ENCODE measurements at regions not wholly inside any gene's neighbourhood (a gene's known extent, or its start where the extent isn't known, plus 50 kb on each side); places are given as distances from the start of the nearest gene placed in this dataset.

- Histone ChIP-seq H3K27ac (no peak overlapping the region), H3K36me3 (replicated peaks; ENCODE audit: insufficient read depth, low read depth) (no peaks in the 10 kb centered on the region), H3K9me2 (replicated peaks; ENCODE audit: insufficient read depth) (no peaks in the 10 kb centered on the region), H3K4me2 (no peak overlapping the region), H3K27me3 (no peaks in the 10 kb centered on the region), H3K4me3 (no peak overlapping the region), H3K9me3 (ENCODE audit: low read depth) (no peaks in the 10 kb centered on the region), H3K79me2 (no peaks in the 10 kb centered on the region), H2AFZ (no peak overlapping the region), H4K20me1 (ENCODE audit: insufficient read depth, poor library complexity, severe bottlenecking) (no peaks in the 10 kb centered on the region), H3K4me1 (ENCODE audit: insufficient read depth) (no peaks in the 10 kb centered on the region)
- DNase-seq (ENCODE audit: low spot score): no peak
- TF ChIP-seq EZH2 (IDR thresholded peaks at IDR 0.05; ENCODE audit: borderline replicate concordance) (no peak), EZH2phosphoT487 (IDR thresholded peaks at IDR 0.05; ENCODE audit: low read depth, severe bottlenecking, unreplicated experiment) (no peak)
- TF ChIP-seq, protein P1, sequence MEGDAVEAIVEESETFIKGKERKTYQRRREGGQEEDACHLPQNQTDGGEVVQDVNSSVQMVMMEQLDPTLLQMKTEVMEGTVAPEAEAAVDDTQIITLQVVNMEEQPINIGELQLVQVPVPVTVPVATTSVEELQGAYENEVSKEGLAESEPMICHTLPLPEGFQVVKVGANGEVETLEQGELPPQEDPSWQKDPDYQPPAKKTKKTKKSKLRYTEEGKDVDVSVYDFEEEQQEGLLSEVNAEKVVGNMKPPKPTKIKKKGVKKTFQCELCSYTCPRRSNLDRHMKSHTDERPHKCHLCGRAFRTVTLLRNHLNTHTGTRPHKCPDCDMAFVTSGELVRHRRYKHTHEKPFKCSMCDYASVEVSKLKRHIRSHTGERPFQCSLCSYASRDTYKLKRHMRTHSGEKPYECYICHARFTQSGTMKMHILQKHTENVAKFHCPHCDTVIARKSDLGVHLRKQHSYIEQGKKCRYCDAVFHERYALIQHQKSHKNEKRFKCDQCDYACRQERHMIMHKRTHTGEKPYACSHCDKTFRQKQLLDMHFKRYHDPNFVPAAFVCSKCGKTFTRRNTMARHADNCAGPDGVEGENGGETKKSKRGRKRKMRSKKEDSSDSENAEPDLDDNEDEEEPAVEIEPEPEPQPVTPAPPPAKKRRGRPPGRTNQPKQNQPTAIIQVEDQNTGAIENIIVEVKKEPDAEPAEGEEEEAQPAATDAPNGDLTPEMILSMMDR (IDR thresholded peaks at IDR 0.05; ENCODE audit: poor library complexity): no peak
Measured at GRCh38 chr2:194257095-194257494, 1399.9 kb upstream of the SLC39A10 start.

- Histone ChIP-seq H3K9me3 (ENCODE audit: low read depth) (no peaks in the 10 kb centered on the region), H3K79me2 (no peaks in the 10 kb centered on the region), H3K4me2 (no peak overlapping the region), H2AFZ (no peak overlapping the region), H3K36me3 (replicated peaks; ENCODE audit: insufficient read depth, low read depth) (no peaks in the 10 kb centered on the region), H3K9me2 (replicated peaks; ENCODE audit: insufficient read depth) (no peaks in the 10 kb centered on the region), H3K27ac (no peak overlapping the region), H3K27me3 (no peaks in the 10 kb centered on the region), H4K20me1 (ENCODE audit: insufficient read depth, poor library complexity, severe bottlenecking) (no peaks in the 10 kb centered on the region), H3K4me3 (no peak overlapping the region), H3K4me1 (ENCODE audit: insufficient read depth) (no peaks in the 10 kb centered on the region)
- WGBS (ENCODE audit: low lambda C conversion rate, missing lambda C conversion rate): 92% methylated on average over 7 of the region's 7 CpGs
- TF ChIP-seq EZH2 (IDR thresholded peaks at IDR 0.05; ENCODE audit: borderline replicate concordance): no peak
- no peak for TF ChIP-seq EZH2phosphoT487 (IDR thresholded peaks at IDR 0.05; ENCODE audit: low read depth, severe bottlenecking, unreplicated experiment)
- TF ChIP-seq, protein P1 (IDR thresholded peaks at IDR 0.05; ENCODE audit: poor library complexity): no peak
- DNase-seq (ENCODE audit: low spot score): no peak
Measured at GRCh38 chr2:194253528-194254259, 1403.3 kb upstream of the SLC39A10 start.

DNA sequence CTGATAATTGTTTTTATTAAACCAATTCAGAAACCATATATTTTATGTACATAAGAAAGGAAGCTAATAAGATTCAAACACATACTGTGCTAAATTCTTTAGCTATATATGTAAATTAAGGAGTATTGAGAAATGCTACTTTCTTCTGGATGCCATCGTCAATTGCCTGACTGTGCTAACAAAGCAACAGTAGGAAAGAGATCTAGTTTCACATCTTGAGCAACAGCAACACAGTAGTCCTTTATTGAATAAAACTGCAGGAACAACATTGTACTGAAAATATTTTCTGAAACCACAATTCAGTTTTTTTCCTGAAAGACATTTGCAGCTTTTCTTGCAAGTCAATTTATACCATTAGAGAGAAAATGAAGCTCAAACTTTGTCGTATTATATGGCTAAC lies 1404.9 kb upstream of the SLC39A10 start:
- no peaks in the 10 kb centered on the region for H3K4me1 ChIP-seq (ENCODE audit: insufficient read depth)
- WGBS (ENCODE audit: low lambda C conversion rate, missing lambda C conversion rate): 70% methylated on average over 2 of the region's 2 CpGs
- no peaks in the 10 kb centered on the region for H3K36me3 ChIP-seq (replicated peaks; ENCODE audit: insufficient read depth, low read depth)
- DNase-seq (ENCODE audit: low spot score): no peak
- TF ChIP-seq EZH2phosphoT487 (IDR thresholded peaks at IDR 0.05; ENCODE audit: low read depth, severe bottlenecking, unreplicated experiment): no peak
- H3K9me2 ChIP-seq (replicated peaks; ENCODE audit: insufficient read depth): no peaks in the 10 kb centered on the region
- H3K4me2 ChIP-seq: no peak overlapping the region
- H3K4me3 ChIP-seq: no peak overlapping the region
- H3K27ac ChIP-seq: no peak overlapping the region
- H3K9me3 ChIP-seq (ENCODE audit: low read depth): no peaks in the 10 kb centered on the region
- no peaks in the 10 kb centered on the region for H3K79me2 ChIP-seq
- H3K27me3 ChIP-seq: no peaks in the 10 kb centered on the region
- H4K20me1 ChIP-seq (ENCODE audit: insufficient read depth, poor library complexity, severe bottlenecking): no peaks in the 10 kb centered on the region
- no peak overlapping the region for H2AFZ ChIP-seq

GRCh38 chr2:194232600-194232999 lies 1424.4 kb upstream of the SLC39A10 start:
- Histone ChIP-seq H3K9me2 (replicated peaks; ENCODE audit: insufficient read depth) (no peaks in the 10 kb centered on the region), H3K9me3 (ENCODE audit: low read depth) (no peaks in the 10 kb centered on the region), H3K4me3 (no peak overlapping the region), H4K20me1 (ENCODE audit: insufficient read depth, poor library complexity, severe bottlenecking) (no peaks in the 10 kb centered on the region), H3K4me1 (ENCODE audit: insufficient read depth) (no peaks in the 10 kb centered on the region), H3K4me2 (no peak overlapping the region), H3K27ac (no peak overlapping the region), H3K27me3 (no peaks in the 10 kb centered on the region), H2AFZ (no peak overlapping the region), H3K79me2 (no peaks in the 10 kb centered on the region), H3K36me3 (replicated peaks; ENCODE audit: insufficient read depth, low read depth) (no peaks in the 10 kb centered on the region)
- no peak for DNase-seq (ENCODE audit: low spot score)
- 59% methylated on average over 3 of the region's 3 CpGs for WGBS (ENCODE audit: low lambda C conversion rate, missing lambda C conversion rate)
- TF ChIP-seq EZH2 (IDR thresholded peaks at IDR 0.05; ENCODE audit: borderline replicate concordance): no peak
- TF ChIP-seq EZH2phosphoT487 (IDR thresholded peaks at IDR 0.05; ENCODE audit: low read depth, severe bottlenecking, unreplicated experiment): no peak
- TF ChIP-seq, protein P1 (IDR thresholded peaks at IDR 0.05; ENCODE audit: poor library complexity): no peak

All from hepatocyte (in vitro differentiated cells).